AML-193 (cell line): ENCODE measurements at regions not wholly inside any gene's neighbourhood (a gene's known extent, or its start where the extent isn't known, plus 50 kb on each side); places are given as distances from the start of the nearest gene placed in this dataset.

Source experiments
- DNase-seq, 2 experiments: peaks; one replicate each; lab custom pipeline; 2025; lab: John Stamatoyannopoulos, UW

- DNase-seq, result no peak
Observed at GRCh38 chr22:49155770-49156580, 671.7 kb downstream of the BRD1 start.

- DNase-seq, result no peak
Observed at GRCh38 chr22:49155039-49155769, 672.5 kb downstream of the BRD1 start.

- DNase-seq, result no peak
Observed at GRCh38 chr22:49154433-49154832, 673.2 kb downstream of the BRD1 start.

GRCh38 chr22:49153921-49154320 is 673.8 kb downstream of the BRD1 start:
- DNase-seq, result no peak

GRCh38 chr22:49152939-49153770 is 674.5 kb downstream of the BRD1 start:
- no peak for DNase-seq

GRCh38 chr22:49152127-49152938 is 675.3 kb downstream of the BRD1 start:
- no peak for DNase-seq

- DNase-seq, result no peak
Observed at GRCh38 chr22:49151256-49152126, 676.2 kb downstream of the BRD1 start.

GRCh38 chr22:49150801-49151221 is 676.9 kb downstream of the BRD1 start:
- no peak for DNase-seq

- no peak for DNase-seq
Observed at GRCh38 chr22:49149721-49150608, 677.7 kb downstream of the BRD1 start.

GRCh38 chr22:49148895-49149418 is 678.7 kb downstream of the BRD1 start:
- DNase-seq, result no peak

GRCh38 chr22:49147617-49148175 is 680.0 kb downstream of the BRD1 start:
- no peak for DNase-seq

- no peak for DNase-seq
Observed at GRCh38 chr22:49147171-49147570, 680.5 kb downstream of the BRD1 start.

GRCh38 chr22:49146511-49146910 is 681.2 kb downstream of the BRD1 start:
- DNase-seq, result no peak

- no peak for DNase-seq
Observed at GRCh38 chr22:49143812-49144211, 683.9 kb downstream of the BRD1 start.

GRCh38 chr22:49142891-49143290 is 684.8 kb downstream of the BRD1 start:
- DNase-seq, result no peak

- DNase-seq, result no peak
Observed at GRCh38 chr22:49142296-49142695, 685.4 kb downstream of the BRD1 start.

- DNase-seq, result no peak
Observed at GRCh38 chr22:49141761-49142160, 685.9 kb downstream of the BRD1 start.

GRCh38 chr22:49140911-49141665 is 686.6 kb downstream of the BRD1 start:
- DNase-seq, result no peak
